NB4 (cell line): ENCODE measurements at regions not wholly inside any gene's neighbourhood (a gene's known extent, or its start where the extent isn't known, plus 50 kb on each side); places are given as distances from the start of the nearest gene placed in this dataset.

Experiments
- MYC ChIP-seq: IDR thresholded peaks from 2 replicates; pipeline ENCODE4 v1.6.1; 2011; ENCODE audit warnings: low read depth, low read length
- POLR2A ChIP-seq: IDR thresholded peaks from 2 replicates; pipeline ENCODE4 v1.6.1; 2011; ENCODE audit warnings: mild to moderate bottlenecking; ENCODE audit not compliant: insufficient read length; ENCODE audit errors: extremely low read depth
- TF ChIP-seq, protein P1 (sequence below): IDR thresholded peaks from one replicate; pipeline ENCODE4 v1.5.1; 2012; ENCODE audit warnings: low read depth, low read length
- TF ChIP-seq, protein P2 (sequence below): IDR thresholded peaks from 2 replicates; pipeline ENCODE4 v1.6.1; 2011; ENCODE audit warnings: low read depth, low read length

DNA sequence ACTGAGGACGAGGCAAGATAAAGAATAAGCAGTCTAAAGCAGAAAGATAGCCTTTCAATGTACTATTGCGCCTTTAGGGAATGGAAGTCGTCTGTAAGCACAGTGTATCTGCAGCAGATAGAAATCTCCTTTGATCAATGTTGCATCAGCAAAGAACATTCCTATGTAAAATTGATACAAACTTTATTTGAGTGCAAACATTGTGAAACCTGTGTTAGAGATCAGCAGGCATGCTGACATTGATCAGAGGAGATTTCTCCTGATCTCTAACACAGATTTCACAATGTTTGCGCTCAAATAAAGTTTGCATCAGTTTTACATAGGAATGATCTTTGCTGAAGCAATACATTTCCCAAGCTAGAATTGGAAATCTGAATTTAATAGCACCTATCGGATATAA is 1446.8 kb downstream of the MRPL39 start:
- TF ChIP-seq MYC, result no peak
- TF ChIP-seq, protein P1, sequence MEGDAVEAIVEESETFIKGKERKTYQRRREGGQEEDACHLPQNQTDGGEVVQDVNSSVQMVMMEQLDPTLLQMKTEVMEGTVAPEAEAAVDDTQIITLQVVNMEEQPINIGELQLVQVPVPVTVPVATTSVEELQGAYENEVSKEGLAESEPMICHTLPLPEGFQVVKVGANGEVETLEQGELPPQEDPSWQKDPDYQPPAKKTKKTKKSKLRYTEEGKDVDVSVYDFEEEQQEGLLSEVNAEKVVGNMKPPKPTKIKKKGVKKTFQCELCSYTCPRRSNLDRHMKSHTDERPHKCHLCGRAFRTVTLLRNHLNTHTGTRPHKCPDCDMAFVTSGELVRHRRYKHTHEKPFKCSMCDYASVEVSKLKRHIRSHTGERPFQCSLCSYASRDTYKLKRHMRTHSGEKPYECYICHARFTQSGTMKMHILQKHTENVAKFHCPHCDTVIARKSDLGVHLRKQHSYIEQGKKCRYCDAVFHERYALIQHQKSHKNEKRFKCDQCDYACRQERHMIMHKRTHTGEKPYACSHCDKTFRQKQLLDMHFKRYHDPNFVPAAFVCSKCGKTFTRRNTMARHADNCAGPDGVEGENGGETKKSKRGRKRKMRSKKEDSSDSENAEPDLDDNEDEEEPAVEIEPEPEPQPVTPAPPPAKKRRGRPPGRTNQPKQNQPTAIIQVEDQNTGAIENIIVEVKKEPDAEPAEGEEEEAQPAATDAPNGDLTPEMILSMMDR, result no peak
- TF ChIP-seq POLR2A, result no peak
- TF ChIP-seq, protein P2, sequence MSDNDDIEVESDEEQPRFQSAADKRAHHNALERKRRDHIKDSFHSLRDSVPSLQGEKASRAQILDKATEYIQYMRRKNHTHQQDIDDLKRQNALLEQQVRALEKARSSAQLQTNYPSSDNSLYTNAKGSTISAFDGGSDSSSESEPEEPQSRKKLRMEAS, result no peak
